NB4 (cell line): ENCODE measurements at regions not wholly inside any gene's neighbourhood (a gene's known extent, or its start where the extent isn't known, plus 50 kb on each side); places are given as distances from the start of the nearest gene placed in this dataset.

ENCODE experiments used
- DNase-seq: peaks from one replicate; pipeline ENCODE4 v3.0.0; 2010; ENCODE audit warnings: low read depth
- H3K4me3 ChIP-seq: one replicate; pipeline ENCODE4 v1.5.1; 2011; ENCODE audit warnings: mild to moderate bottlenecking, low read depth, low read length, moderate library complexity
- MYC ChIP-seq: IDR thresholded peaks from 2 replicates; pipeline ENCODE4 v1.6.1; 2011; ENCODE audit warnings: low read depth, low read length
- POLR2A ChIP-seq: IDR thresholded peaks from 2 replicates; pipeline ENCODE4 v1.6.1; 2011; ENCODE audit warnings: mild to moderate bottlenecking; ENCODE audit not compliant: insufficient read length; ENCODE audit errors: extremely low read depth
- TF ChIP-seq, protein P1 (sequence below): IDR thresholded peaks from one replicate; pipeline ENCODE4 v1.5.1; 2012; ENCODE audit warnings: low read depth, low read length
- TF ChIP-seq, protein P2 (sequence below): IDR thresholded peaks from 2 replicates; pipeline ENCODE4 v1.6.1; 2011; ENCODE audit warnings: low read depth, low read length

DNA sequence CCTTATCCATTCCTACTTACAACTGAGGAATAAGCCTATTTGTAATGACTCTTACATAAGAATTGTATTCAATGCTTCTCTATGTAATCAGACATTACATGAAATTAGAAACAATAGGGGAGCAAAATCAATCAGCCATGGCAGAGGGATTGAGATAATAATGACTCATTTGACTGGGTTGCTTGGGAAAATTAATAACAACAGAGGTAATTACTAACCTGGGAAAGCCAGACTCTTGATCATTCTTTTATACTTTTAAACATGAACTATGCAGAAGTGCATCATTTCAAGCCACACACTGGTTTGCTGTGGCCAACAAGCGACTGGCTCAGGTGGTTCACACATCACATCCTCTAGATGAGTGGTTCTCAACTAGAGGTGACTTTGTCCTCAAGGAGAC lies 126.3 kb upstream of the CRBN start:
- TF ChIP-seq POLR2A (no peak), MYC (no peak)
- TF ChIP-seq, protein P1, sequence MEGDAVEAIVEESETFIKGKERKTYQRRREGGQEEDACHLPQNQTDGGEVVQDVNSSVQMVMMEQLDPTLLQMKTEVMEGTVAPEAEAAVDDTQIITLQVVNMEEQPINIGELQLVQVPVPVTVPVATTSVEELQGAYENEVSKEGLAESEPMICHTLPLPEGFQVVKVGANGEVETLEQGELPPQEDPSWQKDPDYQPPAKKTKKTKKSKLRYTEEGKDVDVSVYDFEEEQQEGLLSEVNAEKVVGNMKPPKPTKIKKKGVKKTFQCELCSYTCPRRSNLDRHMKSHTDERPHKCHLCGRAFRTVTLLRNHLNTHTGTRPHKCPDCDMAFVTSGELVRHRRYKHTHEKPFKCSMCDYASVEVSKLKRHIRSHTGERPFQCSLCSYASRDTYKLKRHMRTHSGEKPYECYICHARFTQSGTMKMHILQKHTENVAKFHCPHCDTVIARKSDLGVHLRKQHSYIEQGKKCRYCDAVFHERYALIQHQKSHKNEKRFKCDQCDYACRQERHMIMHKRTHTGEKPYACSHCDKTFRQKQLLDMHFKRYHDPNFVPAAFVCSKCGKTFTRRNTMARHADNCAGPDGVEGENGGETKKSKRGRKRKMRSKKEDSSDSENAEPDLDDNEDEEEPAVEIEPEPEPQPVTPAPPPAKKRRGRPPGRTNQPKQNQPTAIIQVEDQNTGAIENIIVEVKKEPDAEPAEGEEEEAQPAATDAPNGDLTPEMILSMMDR, result no peak
- no peak for DNase-seq
- no peak overlapping the region for H3K4me3 ChIP-seq

DNA sequence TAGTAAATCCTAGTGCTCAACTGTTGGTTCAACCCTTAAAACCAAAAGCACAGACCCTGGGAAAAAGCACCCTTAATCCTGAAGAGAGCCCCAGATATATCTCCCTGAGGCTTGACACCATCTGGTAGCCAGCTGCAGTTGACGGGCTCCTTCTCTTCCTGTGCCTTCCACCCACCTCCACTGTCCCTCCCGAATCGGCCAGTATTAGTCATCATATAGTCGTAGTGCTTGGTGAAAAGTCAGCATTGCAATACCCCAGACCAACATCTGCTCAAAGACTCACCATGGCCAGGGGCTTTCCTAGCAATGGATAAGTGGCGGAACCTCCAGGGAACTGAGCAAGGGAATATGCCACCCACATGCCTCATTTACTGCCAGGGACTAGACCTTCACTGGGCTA lies 125.6 kb upstream of the CRBN start:
- no peak overlapping the region for H3K4me3 ChIP-seq
- TF ChIP-seq MYC (no peak), POLR2A (no peak)
- TF ChIP-seq, protein P2, sequence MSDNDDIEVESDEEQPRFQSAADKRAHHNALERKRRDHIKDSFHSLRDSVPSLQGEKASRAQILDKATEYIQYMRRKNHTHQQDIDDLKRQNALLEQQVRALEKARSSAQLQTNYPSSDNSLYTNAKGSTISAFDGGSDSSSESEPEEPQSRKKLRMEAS, result no peak
- TF ChIP-seq, protein P1, result no peak
- no peak for DNase-seq

DNA sequence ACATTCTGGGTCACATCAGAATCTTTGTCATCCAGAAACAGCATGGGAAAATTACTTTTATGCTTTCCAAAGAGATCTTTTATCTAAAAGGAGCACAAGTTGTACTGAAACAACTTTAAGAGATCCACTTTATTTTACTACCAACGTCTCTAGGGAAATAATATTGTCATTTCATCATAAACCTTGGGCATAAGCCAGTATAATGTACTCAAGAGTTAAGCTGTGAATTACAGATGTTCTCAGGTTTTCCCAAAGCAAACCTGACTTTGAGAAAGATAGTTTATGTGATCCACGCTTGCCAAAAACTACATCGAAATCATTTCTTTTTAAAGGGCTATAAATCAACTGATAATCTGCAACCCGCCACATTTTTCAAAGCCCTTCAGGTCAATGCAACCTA lies 124.1 kb upstream of the CRBN start:
- TF ChIP-seq MYC, result no peak
- TF ChIP-seq POLR2A, result no peak
- TF ChIP-seq, protein P1, result no peak
- TF ChIP-seq, protein P2, result no peak
- DNase-seq, result no peak
- H3K4me3 ChIP-seq, result no peak overlapping the region

DNA sequence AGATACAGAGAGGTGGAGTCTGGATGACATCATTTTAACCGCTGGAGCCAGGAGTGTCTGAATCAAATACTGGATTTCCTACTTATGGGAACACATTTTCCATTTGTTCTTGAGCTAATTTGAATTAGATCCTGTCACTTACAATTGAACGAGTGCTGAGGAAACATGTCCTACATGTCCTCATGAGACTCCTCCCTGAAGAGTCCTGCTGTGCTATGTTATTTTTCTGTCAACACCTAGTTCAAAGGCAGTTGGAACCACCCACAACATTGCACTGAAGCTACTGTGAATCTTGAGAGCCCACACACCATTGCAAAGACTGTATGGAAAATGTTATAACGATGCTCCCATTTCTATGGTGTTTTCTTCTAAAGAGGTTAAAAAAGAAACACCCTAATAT lies 123.5 kb upstream of the CRBN start:
- no peak for DNase-seq
- H3K4me3 ChIP-seq, result no peak overlapping the region
- TF ChIP-seq, protein P2, result no peak
- TF ChIP-seq MYC (no peak), POLR2A (no peak)
- TF ChIP-seq, protein P1, result no peak

DNA sequence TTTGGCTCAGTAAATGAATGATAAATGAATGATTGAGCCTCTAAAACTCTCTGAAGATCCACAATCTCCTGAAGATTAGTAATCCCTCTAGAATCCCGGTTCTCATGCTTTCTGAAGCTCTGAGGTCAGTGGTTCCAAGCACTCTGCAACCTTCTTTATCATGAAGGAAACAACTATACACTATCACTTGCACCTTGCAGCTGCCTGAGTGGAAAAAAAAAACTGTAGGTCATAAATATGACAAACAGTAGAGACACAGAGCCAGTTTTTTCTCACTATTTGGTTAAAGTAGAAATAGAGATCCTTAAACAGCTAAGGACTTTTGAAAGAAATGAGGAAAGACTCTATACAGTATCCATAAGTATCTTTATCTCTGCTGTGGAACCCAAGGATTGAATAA lies 122.0 kb upstream of the CRBN start:
- no peak overlapping the region for H3K4me3 ChIP-seq
- no peak for DNase-seq
- TF ChIP-seq, protein P2, result no peak
- no peak for TF ChIP-seq POLR2A
- TF ChIP-seq, protein P1, result no peak
- TF ChIP-seq MYC, result no peak

DNA sequence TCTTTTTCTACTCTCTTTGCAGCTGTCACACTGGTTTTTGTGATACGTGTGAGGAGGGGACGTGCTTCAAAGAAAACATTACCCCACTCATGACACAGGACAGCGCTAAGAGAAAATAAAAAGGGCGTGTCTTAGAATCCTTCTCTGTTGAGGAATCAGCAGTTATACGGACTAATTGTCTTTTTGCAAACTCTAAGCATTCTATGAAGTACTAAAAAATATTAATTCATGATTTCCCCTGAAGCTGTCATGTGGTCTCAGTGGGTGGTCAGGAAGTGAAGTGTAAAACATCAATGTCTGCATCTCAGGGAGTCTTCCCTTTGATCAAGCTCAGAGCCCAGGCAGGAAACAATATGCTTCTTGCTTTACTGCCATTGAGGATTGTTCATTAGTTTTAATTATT lies 117.5 kb upstream of the CRBN start:
- no peak overlapping the region for H3K4me3 ChIP-seq
- TF ChIP-seq, protein P1, result no peak
- no peak for TF ChIP-seq POLR2A
- DNase-seq, result no peak
